ENCODE measurements at regions not wholly inside any gene's neighbourhood (a gene's known extent, or its start where the extent isn't known, plus 50 kb on each side); places are given as distances from the start of the nearest gene placed in this dataset.
"Not testable (repeated sequence)": the region's sequence is repeated elsewhere in the genome, so short reads cannot be mapped to it uniquely, and the experiment has no call there.

DNA sequence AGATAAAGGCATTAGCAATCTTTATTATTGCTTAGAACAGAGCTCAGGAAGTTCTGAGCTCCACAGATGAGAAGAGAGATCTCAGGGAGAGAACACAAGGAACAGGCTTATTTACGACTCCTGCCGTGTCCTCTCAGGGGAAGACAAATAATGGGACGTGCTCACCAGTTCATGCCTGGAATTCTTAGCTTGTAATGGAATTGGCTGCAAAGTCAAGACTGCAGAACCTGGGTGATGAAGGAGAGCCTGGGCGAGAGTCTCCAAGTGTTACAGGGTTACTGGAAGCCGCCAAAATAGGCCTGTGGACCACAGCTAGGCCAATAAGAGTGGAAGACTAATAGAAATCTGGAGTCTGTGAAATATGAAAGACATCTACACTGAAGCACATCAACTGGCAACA, 174.5 kb upstream of the ADAMTSL1 start:
- FAIRE-seq = no peak

DNA sequence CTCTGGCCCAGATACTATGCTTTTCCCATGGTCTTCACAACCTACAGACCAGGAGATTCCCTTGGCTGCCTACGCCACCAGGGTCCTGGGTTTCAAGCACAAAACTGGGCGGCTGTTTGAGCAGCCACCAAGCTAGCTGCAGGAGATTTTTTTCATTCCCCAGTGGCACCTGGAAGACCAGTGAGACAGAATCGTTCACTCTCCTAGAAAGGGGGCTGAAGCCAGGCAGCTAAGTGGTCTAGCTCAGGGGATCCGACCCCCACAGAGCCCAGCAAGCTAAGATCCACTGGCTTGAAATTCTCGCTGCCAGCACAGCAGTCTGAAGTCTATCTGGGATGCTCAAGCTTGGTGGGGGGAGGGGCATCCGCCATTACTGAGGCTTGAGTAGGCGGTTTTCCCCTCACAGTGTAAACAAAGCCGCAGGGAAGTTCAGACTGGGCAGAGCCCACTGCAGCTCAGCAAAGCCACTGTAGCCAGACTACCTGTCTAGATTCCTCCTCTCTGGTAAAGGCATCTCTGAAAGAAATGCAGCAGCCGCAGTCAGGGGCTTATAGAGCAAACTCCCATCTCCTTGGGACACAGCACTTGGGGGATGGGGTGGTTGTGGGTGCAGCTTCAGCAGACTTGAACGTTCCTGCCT, 168.7 kb upstream of the ADAMTSL1 start:
- FAIRE-seq = not testable (repeated sequence)

DNA sequence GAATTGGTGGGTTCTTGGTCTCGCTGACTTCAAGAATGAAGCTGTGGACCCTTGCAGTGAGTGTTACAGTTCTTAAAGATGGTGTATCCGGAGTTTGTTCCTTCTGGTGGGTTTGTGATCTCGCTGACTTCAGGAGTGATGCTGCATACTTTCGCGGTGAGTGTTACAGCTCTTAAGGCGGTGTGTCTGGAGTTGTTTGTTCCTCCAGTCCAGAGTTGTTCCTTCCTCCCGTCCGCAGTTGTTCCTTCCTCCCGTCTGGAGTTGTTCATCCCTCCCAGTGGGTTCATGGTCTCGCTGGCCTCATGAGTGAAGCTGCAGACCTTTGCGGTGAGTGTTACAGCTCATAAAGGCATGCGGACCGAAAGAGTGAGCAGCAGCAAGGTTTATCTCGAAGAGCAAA, 159.6 kb upstream of the ADAMTSL1 start:
- no peak for FAIRE-seq

DNA sequence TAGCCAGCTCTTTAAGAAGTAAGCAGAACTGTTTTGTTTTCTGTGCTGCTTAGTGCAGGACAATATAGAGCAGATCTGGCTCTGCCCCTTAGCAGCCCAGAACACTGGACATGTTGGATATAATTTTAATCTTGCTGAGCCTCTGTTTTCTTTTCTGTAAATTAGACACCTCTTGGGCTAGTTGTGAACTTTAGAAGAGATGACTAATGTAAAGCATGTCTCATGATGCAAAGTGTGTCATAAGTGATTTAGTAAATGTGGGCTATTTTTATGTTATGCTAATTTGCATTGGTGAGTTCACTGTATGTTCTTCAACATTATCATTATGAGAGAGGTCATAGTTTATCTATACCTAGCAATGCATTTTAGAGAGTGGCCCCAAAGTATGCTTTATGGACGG, 156.1 kb upstream of the ADAMTSL1 start:
- FAIRE-seq = no peak

DNA sequence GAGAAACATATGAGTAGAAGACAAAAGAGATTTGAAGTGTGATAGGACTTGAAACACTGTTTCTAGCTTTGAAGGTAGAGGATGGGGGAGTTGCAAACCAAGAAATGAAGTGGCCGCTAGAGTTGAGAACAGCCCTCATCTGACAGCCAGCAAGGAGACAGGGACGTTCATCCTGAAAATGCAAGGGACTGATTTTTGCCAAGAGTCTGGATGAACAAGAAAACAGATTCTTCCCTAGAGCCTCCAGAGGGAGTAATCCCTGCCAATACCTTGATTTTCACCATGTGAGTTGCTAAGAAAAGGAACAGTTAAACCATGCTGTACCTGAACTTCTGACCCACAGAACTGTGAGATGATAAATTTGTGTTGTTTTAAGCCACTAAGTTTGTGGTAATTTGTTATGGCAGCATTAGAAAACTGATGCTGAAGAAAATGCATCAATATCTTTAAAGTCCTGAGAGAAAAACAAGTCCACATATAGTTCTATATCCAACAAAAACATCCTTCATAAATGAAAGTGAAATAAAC, 154.0 kb upstream of the ADAMTSL1 start:
- FAIRE-seq = no peak

DNA sequence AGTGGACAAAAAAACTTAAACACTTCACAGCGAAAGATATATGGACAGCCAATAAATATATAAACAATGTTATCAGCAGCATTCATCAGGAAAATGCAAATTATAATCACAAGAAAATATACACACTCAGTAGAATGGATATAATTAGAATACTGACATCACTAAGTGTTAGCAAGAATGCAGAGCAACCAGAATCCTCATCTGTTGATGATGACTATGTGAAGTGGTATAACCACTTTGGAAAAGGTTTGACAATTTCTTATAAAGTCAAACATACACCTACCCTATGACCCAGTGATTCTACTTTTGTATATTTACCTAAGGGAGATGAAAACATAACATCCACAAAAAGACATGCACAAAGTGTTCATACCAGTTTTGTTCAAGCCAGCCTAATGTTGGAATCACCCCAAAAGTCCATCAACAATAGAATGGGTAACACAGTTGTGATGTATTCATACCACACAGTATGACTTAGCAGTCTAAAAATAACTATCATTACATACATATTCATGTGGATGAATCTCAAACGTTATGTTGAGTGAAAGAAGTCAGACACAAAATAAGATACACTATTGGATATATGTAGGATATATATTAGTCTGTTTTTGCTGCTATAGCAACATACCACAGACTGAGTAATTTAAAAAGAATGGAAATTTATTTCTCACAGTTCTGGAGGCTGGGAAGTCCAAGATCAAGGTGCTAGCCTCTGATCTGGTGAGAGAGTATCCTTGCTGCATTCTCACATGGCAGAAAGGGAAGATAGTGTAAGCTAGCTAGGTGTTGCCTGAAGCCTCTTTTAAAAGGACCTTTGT, 148.8 kb upstream of the ADAMTSL1 start:
- no peak for FAIRE-seq

DNA sequence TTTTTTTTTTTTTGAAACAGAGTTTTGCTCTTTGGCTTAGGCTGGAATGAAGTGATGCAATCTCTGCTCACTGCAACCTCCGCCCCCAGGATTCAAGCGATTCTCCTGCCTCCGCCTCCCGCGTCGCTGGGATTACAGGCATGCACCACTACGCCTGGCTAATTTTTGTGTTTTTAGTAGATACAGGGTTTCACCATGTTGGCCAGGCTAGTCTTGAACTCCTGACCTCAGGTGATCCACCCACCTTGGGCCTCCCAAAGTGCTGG, 148.3 kb upstream of the ADAMTSL1 start:
- FAIRE-seq = not testable (repeated sequence)

DNA sequence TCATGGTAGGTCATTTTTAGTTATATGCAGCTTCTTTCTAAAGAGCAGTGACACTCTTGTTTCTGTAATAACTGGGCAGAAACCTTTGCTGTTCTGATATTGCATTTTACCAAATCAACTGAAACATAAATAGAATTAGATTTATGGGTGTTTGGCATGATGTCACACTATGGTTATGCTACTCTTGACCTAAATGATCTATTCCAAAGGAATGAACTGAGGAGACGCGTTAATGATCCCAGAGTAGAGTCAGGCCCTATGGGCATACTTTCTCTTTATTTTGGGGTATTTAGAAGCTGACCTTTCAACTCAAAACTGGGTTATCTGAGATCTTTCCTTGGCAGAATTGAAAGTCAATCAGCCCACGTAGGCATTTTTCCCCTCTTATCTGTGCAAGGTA, 146.8 kb upstream of the ADAMTSL1 start:
- no peak for FAIRE-seq

DNA sequence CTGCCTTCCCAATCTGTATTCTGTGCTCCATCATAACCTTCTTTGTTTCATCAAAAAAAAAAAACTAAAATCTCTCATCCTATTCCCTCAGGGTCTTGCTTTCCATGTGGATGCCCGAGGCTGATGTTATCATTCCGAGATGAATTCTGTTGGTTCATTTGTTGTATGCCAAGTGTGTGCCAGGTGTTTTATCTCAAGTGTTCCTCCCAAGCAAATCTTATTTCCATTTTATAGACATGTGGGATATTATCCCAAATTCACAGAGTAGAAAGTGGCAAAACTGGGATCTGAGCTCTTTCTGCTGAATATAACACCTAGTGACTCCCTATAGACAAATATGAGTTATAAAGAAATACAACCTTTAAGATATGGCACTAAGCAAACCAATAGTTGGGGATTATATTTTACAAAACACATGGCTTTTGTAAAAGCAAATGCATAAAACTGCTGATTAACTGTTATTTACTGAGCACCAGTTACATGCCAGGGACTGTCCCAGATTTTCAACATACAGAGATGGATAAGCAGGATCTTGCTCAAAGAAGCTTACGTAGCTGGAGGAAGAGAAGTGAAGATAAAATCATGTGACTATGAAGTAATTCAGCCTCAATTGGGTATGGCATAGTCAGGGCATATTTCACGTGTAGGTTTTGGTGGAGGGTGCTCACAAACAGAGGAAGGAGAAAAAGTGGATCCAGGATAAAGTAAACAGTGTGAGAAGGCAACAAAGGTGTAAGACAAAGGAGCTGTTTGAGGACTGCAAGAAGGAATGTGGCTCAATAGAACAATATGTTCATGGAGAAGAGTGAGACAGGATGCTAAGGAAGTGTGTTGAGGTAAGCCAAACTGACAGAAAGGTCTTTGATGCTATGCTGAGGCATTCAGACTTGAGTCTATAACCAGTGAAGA, 143.3 kb upstream of the ADAMTSL1 start:
- no peak for FAIRE-seq

DNA sequence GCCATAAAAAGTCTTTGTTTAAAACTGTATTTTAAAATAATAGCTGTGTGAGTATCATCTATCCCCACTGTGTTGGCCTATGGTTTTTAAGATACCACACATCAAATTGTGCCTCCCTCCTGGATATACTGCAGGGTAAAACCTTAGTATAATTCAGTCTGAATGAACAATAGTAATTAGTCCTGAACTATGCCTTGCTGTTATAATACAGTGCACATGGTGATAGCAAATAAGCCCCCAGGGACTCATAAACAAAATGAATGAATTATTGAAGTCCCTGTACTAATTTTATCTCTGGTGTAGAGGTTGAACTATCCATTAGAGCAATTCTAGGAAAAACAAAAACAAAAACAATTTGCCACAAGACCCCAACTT, 142.7 kb upstream of the ADAMTSL1 start:
- FAIRE-seq = no peak

DNA sequence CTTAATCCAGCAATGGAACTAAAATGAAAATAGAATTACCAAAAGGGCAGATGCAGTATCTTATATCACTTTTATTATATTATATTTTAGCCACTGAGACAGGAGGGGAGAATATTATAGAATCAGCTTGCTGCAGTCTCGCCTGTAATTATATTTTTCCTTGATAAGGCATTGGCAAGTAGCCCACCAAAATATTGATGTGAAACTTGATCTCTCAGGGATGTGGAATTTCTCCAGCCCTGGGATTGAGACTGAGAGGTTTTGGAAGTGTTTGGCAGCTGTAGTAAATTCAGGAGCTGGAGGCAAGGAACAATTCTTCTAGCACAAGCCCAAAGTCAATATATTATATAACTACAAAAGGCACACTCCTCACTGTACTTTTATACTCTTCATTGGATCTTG, 142.1 kb upstream of the ADAMTSL1 start:
- FAIRE-seq = no peak

DNA sequence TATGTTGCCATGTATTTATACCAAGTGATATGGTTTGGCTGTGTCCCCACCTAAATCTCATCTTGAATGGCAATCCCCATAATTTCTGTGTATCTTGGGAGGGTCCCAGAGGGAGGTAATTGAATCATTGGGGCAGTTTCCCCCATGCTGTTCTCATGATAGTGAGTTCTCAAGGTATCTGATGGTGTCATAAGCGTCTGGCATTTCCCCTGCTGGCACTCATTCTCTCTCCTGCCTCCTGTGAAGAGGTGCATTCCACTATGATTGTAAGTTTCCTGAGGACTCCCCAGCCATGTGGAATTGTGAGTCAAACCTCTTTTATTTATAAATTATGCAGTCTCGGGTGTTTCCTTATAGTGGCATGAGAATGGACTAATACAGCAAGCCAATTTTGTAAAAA, 140.8 kb upstream of the ADAMTSL1 start:
- no peak for FAIRE-seq

DNA sequence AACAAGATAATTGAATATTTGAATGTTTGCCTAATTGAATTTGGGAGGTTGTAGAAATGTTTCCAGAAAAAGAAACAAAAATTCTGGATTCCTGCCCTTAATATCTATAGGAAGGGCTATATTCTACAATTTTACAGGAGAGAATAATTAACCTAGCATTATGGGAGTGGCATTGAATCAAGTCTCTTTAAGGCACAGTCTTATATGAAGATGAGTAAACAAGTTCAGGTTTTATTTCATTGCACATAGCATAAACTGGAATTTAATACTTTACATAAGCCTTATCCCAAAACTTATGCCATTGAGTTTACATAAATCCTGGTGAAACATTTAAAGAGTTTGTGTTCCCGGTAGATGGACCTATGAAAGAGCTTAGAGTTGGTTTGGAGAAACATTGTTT, 138.1 kb upstream of the ADAMTSL1 start:
- FAIRE-seq = no peak

DNA sequence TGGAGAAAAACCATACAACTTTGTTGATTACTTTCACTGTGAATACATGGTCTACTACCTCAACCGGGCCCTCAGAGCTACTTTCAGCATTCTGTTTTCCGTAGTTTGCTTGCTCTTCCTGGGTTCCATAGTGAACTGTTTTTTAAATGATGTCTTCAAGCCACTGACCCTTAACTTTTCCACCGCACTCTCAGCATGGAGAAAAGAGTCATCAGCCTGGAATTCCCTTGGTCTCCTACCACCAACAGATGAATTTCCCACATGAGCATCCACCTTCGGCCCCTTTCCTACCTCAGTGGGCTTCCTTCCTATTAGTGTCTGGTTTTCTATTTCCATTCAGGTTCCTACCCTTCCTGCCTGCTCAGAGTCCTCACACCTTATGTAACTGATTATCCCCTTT, 135.9 kb upstream of the ADAMTSL1 start:
- no peak for FAIRE-seq

DNA sequence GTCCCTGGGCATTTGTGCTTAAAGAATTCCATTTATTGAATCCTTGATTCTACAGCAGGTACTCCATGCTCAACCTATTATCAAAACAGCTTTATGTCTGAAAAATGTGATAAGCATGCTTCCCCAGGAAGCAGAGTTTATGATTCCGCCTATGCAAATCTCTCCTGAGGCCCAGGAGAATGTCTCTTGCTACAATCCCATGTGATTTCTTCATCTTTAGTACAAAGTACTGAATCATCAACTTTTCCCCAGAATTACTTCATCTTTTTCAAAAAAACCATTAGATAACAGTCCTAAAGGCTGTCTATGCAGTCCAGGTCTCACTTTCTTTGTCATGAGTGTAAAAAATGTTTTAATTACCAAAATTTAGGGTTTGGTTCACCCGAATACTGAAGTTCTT, 130.2 kb upstream of the ADAMTSL1 start:
- no peak for FAIRE-seq

DNA sequence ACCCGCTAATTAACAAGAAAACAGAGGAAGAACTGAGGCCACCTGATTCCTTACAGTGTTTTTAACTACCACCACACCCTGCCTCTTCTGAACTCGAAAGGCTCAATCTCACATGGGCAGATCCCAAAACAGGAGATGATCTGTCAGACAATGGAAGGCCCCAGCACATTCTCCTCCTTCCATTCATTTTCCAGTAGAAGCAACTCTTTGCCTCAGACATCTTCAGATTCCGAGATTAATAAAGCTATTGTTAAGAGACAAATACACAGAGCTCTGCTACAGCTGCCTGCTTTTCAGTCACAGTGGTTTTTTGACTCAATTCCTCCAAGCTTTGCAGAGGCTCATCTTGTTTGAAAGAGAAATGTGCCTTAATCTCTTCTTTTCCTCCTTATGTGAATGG, 127.2 kb upstream of the ADAMTSL1 start:
- no peak for FAIRE-seq

DNA sequence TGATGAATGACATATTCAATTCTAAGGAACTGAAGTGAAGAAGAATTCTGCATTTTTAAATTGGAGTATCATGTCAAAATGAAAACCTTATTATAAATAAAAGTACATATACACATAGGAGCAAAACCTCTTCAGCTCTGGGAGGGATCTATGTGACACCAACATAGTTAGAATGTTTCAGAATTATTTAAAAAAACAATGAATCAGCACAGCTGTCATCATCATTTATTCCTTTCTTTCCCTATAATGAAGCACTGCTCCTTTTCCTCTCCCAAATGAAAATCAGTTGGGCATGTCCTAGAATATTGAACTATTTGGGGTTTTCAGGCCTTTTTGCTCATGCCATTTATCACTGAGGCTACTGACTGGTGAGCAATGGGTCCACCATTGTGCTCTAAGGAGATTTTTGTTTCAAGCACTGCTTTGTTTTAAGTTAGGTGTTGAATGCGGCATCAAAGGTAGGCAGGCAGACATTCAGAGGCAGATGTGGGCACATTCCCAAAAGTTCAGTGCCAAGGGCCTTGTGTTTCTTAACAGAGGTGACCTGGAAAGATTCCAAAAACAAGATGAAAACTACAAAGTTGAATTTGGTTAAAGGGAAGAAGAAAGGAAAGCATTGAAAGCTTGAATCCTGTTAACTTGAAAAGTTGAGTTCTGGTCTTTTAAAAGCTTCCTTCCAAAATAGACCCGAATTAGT, 126.4 kb upstream of the ADAMTSL1 start:
- no peak for FAIRE-seq

DNA sequence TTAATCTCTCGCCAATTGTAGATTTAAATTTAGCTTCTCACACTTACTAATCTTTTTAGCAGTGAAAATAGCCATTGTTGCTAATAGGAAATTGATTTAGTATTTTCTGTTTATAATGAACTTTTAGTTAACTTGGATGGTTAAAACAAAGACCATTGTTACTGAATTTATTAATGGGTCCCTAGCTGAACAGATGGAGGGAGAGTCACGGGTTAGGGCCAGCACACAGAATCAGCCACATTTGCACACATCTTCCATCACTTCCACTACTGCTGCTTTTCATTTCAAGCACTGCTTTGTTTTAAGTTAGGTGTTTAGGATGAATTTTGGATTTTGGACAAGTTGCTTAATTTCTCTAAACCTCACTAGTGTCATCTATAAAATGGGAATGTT, 125.9 kb upstream of the ADAMTSL1 start:
- FAIRE-seq = no peak

DNA sequence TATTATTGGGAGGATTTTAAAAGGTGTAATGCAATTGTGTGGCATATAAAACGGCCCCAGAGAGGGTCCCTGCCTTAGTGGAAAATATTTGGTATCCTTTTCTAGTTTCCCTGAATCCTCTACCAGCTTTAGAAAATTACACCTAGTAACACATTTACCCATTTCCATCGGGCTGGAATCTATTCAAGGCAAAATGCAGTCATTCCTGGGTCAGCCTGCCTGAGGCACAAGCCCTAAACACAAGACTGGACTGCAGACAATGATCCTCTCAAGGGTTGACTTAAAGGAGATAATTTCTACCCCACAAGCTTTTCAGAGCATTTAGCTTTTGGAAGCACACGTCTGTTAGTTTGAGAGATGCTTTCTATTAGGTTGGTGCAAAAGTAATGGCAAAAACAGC, 124.4 kb upstream of the ADAMTSL1 start:
- FAIRE-seq = no peak

DNA sequence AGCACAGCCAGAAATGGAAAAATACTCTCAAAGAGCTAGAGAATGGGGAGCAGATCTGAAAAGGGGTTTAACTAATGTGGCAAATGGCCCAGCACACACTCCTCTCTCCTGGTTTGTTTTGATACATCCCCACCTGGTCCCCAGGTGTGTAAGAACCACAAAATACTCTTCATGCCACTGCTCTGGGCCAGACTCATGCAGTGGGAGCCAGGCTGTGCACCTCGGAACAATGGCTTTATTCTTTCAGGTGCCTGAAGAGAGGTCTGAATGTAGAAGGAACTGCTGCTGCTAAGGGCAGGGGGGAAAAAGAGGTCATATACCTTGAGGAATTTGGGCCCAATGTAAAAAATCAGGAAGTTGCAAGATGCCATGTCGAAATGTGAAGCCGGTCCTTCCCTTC, 123.9 kb upstream of the ADAMTSL1 start:
- FAIRE-seq = no peak

DNA sequence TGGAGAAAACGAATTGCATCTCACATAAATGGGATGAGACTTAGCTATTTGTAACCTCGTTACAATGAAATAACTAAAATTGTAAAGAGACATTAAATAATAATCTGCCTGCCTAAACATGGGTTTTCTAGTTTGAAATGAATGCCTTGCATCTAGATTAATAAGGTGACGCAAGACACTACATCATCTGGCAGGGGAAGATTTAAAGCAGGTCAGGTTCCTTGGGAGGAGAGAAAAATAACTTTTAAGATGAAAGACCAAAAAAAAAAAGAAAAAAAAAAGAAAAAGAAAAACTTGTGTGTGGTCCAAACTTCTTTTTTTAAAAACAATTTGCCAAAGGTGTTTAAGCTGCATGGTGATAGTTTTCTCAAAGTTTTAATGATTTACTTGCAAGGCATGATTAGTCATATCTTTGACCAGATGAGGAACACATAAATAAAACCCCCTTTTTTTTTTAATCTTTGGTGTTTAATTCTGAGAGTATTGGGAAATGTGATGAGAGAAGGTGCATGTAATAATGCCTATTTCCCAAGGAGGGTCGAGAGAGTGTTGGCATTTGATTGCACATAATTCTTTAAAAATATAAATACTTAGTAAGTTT, 122.9 kb upstream of the ADAMTSL1 start:
- FAIRE-seq = no peak

DNA sequence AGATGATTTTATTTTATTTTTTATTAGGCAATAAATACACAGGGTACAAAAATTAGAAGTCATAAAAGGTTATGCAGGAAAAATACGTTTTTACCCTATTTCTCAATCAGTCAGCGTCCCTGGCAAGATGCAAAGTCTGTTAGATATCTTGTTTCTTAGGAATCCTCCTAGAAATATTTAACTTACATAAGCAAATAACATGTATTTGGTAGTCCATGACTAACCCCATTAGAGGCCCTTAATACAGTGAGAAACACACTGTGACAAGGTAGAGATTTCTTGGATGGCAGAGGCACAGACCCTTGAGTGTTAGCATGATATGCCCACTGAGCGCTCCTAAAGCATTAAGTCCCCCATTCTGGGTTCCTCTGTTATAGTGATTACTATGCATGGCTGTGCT, 121.2 kb upstream of the ADAMTSL1 start:
- FAIRE-seq = no peak

DNA sequence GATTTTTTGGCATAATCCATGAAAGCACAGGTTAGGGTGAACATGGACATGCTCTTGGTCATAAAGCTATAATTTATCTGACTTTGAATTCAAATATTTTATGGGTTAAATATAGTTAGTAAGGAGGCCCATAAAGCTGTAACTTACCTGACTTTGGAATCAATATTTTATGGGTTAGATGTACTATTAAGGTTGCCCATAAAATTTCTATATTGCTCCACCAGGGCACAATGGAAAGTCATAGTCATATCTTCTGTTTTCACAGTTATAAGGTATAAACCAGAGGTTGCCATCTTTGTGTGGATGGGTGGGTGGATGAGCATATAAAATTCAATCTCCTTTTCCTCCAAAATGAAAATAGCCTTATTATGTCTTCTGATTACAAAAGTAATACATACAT, 120.5 kb upstream of the ADAMTSL1 start:
- FAIRE-seq = no peak
